HG02885 (cell line): ENCODE measurements at regions not wholly inside any gene's neighbourhood (a gene's known extent, or its start where the extent isn't known, plus 50 kb on each side); places are given as distances from the start of the nearest gene placed in this dataset.

Experiments
- ATAC-seq: cut with Tn5 transposase; IDR thresholded peaks from one replicate; pipeline ENCODE4 v1.9.1; 2021; ENCODE audit warnings: mild to moderate bottlenecking; ENCODE audit not compliant: unreplicated experiment, poor library complexity

DNA sequence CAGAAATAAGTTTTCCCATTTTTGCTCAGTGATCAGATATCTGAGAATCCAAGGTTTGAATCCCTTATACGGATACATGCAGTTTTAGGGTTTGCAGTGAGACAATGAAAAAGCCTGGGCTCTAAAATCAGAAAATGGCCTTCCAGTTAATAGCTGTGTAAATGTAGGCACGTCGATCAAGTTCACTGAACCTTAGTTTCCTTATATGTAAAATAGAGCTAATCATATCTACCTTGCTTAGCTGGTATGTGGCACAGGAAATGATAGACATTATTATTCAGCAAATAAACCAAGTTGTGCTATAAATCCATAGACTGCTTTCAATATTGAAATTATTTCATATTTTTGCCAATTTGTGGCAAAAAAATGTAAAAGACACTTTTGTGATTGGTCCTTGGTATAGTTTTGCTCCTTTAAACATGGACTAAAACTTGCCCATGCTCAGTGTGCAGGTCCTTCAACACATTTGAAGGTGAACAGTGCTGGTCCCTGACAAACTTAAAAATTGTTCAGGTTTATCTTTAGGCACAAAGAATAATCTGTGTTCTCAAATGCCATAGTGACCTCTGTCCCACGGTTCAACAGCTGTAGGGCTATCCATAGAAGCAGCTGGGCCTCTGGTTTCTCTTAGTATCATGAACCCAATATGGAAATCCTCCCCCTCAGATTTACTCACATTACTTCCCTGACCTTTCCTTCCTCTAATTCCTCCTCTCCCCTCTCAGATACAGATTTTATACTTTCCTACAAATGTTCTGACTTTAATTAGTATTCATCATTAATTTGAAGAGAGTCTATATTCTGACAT lies 51.0 kb downstream of the CCDC54 start:
- no peak for ATAC-seq

DNA sequence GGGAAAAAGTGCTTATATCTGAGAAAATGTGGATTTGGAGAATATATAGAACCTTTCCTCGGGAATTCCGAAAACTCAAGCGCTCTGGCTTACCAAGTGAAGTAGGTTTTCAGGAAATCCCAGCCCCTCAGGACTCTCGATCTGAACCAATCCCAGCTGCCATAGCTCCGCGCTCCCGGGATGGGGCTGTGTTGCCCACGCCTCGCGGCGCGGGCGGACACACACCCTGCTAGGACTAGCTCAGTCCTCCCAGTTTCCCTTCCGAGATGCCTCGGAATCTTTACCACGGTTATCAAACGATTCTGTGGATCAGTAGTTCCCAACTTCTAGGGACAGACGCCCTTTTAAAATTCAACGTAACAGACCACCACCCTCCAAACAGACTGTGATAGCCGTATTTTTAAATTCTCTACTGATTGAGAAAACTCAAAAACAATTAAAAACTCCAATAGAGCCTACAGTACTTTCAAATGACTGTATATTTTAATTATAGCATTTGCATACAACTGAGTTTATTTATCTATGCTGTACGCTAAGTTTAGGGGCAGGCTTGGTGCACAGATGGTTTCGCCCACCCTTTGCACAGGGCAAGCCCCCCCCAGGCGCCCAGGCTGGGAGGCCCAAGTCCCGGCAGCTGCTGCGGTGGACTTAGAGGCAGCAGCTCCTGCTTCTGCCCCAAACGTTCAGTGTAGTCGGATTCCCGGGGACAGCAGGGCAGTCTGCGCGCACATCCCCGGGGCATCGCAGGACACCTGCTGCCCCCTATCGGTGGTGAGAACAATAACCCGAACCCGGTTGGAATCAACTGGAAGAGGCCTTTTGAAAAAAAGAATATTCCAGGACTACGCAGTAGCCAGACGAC lies 52.3 kb downstream of the CCDC54 start:
- ATAC-seq, result peak; percentile 67

DNA sequence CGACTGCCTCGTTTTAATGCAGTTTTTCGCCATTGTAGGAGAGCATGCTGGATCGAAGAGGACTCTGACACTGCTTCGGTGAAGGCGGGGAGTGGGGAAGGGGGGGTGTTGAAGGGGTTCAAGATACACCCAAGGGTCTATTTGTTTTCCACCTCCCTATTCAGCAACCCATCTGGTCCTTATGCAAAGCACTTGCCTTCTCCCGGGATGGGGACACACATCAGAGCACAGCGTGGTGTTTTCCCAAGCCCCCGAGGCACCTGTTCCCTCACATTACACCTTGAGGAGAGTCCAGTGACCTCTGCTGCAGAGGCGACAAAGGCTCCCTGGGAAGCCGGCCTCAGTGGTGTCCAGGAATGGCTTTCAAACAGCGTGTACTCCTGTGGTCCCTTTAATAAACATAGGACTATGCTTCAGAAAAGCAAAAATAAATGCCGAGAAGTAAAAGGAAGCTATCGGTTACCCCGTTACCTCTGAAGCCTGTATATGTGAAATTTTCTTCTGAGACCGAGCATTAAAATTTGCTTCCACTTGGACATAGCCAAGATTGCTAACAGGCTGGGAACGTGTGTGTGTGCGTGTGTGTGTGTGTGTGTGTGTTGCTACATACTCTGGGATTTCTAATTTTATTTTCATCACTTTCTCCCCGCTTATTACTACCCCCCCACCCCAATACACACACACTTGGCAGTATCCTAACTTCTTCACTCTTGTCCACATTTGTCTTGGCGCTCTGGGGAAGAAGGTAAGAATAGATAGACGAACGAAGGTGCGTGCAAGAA lies 53.2 kb downstream of the CCDC54 start:
- ATAC-seq, result no peak

DNA sequence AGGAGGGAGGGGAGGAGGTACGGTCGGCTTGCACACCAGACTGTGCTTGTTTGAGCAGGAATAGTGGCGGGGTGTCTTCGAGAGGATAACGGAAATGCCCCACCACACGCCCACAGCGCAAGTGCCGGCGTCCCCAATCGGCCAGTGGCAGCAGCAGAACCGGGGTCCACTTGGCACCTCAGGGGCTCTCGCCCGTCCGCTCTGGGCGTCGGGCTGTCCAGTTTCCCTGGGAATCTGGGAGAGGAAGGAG lies 53.7 kb downstream of the CCDC54 start:
- ATAC-seq, result peak; percentile 32

DNA sequence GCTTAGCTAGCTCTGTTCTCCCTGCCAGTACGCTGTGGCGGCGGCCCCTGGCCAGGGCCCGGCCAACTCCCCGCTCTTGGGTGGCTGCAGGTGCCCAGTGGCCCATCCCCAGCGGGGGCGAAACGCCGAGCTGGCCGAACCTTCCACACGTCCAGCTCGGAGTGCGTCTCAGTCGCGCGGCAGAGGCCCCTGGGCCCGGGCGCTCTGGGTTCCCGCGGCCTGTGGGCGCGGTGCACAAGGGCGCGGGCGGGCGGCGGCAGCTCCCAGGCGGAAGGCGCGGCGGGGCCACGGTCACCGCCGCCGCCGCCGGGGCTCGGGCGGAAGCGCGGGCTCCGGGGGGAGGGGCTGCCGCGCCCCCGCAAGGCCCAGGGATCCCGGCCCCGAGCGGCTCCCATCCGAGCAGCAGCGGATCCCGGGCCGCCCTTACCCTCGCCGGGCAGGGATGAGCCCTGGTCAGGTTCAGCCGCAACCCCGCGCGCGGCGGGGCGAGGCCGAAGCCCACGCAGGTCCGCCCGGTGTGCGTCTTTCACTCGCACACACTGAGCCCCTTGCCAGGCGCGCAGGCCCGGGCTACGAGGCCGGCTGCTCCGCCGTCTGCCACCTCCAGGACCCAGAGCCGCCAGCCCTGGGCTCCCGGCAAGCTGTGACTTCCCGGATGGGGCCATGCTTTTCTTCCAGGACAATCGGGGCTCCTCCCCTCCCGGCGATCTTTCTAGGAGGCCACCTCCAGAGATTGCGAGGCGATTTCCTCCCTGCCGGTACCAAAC lies 54.2 kb downstream of the CCDC54 start:
- peak; percentile 70 for ATAC-seq

DNA sequence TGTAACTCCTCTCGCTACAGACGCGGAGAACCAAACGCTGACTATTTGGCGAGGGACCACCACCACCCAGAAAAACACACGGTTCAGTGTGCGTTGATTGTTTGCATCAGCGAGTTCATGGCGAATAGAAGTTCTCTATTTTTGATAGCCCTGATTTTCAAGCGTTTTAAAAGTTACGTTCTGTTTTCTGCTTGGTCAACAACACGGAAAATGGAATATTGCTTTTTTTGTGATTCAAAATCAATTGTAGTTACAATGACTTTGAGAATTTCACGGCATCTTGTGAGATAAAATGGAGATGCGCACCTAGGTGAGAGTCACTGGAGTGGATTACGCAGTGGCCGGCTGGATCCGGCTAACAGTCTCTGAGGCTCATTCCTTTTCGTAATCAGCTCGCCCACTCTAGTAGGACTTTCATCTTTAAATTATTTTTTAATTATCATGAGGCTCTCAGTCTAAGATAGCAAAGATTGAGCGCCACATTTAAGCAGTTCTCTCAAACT lies 54.8 kb downstream of the CCDC54 start:
- no peak for ATAC-seq

DNA sequence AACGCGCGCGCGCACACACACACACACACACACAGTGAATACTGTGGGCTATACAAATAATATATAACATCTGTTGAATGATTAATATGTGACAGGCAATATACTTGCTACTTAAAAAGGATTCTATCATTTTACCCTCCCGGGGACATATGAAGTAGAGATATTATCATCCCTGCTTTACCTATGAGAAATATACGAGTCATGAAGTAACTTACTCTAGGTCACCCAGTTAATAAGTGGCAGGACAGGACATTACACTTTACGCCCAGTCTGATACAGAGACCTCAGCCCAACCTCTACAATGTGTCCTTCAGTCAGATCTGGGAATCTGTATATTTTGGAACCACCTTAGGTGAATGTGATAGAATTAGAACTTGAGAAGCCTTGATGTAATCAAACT lies 55.4 kb downstream of the CCDC54 start:
- no peak for ATAC-seq

DNA sequence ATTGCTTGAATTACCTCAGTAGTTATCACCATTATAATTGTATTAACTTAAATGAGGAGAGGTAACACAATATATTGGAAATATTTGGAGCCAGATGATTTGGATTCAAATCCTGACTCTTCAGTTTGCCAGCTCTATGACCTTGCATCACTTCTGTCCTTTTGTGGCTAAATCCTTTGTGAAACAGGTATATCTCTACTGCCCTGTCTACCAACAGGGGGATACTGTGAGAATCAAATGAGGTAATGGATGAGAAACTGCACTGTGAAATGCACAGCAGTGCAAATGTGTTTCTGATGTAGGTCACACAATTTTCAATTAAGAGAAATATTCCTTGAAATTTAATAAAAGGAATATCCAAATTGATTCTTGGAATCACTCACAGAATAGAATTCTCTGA lies 58.8 kb downstream of the CCDC54 start:
- ATAC-seq, result no peak

DNA sequence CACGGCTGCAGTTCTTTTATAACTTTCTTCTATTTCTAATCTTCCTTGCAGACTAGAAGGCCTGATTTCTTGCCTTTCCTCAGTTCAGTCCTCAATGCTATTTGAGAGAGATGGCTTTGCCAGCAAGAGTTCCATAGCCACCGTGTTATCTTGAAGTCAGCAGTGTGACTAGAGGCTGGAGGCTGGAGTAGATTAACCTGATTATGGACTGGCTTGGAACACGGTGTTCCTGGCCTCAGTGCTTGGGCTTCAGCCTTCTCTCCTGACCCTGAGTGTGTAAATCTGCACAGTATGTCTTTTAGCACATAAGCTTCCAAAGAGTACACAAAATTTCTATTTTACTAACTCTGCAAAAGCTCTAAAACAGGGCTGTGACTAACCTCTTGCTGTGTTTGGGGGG lies 61.4 kb downstream of the CCDC54 start:
- no peak for ATAC-seq

DNA sequence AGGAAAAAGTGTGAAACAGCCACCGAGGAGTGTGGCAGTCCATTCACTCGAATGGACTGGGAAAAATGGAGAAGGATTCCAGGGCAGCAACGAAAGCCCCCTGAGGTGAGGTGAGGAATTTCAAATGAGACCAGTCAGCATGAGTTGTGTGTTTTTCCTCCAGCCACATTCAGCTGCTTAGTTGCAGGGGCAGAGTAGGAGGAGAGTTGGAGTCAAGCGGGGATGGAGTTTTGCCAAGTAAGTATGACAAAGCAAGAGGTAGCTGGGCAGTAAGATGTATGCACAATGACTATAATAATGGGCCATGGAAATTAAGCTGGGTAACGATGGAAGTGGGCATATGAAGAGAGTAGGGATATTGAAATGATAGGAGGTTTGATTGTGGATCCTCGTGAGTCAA lies 64.4 kb downstream of the CCDC54 start:
- no peak for ATAC-seq

DNA sequence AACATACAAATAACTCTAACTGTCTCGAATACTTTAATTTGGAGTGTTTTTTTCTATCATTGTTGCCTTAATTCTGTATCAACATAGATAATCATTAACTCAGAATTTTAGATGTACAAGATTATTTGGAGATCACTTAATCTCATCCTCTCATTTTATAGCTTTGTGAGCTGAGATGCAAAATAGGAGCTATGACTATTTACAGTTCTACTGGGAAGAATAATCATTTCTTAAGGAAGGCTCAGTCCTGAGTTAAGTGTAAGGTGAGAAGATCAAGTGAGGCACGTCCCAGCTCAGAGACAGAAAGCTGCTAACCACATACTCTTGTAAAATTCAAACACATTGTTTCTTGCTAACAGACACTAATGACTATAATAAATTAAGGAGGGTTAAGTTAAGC lies 66.2 kb downstream of the CCDC54 start:
- ATAC-seq, result no peak

DNA sequence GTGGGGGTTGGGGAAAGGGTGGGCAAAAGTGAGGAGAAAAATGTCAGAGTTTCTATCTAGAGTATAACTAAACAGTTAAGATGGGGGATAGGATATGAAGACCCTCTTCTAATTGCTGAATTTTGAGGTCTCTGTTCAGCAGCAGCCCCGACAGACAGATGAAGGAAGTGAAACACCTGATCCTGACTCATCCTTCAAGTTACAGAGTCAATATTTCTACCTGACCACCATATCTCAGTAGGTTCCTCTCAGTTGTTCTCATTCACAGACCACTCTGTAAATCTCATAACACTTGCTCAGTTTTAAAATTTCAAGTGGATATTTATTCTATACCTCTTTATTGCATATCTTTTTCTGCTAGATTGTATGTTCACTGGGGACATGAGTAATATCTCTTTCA lies 69.5 kb downstream of the CCDC54 start:
- ATAC-seq, result peak; percentile 51

DNA sequence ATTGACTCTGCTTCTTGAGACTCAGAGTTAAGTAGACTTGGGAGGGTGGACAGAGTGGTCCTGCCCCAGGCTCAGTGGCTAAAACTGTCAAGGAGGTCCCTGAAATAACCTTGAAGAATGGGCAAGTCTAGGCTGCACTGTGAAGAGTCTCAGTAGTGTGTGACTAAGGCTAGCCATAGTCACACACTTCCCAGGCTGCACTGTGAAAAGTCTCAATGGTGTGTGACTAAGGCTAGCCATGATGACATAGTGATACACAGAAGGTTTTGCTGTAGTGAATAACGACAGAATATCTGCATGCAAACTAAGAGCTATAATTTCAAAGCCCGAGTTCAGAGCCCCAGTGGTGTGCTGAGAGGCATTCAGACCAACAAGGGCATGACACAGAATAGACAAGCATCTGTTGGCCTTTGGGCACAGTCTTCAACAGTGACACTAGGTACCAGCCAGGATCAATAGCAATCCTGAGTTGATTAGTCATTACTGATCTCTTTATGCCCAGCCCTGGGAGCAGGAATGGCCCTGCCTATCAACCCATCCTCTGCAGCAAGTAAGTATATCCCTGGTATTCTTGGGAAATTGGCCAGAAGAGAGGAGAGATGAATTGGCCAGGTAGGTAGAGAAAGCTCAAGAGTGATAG lies 72.4 kb upstream of the BBX start:
- ATAC-seq, result no peak

DNA sequence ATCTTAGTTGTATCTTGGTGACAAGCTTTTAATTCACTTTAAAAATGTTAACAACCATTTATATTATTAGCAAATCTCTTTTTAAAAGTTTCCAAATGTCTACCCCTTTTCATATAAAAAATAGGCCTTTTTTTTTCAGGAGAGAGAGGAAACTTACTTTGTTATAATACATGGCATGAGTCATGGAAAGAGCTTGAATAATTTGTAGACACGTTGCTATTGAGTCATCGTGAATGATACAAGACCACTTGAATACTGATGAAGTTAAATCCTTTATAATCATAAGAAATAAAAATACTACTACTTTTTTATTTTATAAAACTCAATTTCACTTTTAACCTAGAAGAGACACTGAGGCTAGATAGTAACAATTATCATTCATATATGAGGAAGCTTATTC lies 70.3 kb upstream of the BBX start:
- ATAC-seq, result no peak

DNA sequence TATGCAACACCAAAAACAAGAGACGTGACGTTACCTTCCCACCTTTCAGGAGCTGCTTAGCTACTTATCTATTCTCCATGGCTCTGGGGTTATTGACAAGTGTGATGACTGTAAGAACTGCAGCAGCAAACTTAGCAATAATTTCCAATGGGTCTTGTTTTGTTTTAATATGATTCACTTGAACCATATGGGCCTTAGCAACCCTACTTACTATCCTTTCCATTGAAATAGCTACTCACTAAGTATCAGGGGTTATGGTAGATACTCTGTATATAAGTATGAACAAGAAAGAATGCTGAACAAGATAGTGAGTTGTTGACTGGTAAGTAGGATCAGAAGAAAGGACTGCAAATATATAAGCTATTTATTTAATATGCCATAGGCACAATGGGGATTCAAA lies 69.3 kb upstream of the BBX start:
- ATAC-seq, result no peak

DNA sequence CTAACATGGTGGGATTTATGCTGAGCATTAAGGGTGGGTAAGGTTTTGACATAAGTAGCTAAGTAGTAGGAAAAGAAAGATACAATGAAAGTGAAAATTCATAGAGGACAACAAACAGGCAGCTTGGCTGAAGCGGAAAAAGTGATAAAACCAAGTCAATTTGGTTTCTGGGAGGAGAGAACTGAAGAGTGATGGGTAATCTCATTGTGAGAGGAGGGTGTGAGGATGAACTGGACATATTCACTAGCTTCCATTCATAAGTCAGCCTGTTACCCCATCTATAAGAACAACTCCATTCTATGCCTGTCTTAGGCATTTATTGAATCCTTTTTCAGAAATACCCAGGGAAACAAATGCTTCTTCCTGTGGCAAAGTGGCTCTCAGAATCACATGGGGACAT lies 67.1 kb upstream of the BBX start:
- no peak for ATAC-seq

DNA sequence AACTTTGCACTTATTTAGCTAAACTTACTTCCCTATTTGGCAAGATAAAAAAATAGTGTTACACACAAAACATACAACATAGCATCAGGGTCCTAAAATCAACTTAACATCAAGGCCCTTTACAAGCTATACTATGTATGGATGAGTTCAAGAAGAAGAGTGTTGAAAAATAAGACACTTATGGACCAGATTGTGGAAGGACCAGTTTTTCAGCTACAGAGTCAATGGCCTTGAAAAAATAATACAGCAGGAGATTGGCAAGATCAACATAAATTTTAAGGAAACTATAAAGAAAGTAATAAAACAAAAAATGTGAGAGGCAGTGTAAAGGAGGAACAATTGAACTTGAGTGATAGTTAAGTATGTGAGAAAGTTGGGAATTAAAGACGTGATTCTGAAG lies 66.3 kb upstream of the BBX start:
- no peak for ATAC-seq

DNA sequence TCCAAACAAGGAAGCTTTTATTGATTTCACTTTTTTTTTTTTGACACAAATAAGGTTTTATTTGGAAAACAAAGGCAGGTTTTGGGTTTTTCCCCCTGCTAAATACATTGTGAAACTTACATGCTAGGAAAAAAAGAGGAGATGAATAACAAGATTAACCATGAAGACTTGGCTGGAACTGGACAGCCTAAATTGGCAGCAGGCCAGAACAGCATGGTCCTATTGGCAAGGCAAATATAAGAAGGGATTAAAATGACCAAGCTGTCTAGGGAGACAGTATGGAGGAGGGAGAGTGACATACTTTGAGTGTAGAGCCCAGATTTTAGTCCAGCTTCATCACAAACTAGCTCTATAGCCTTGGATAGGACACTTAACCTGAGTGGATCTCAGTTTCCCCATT lies 63.9 kb upstream of the BBX start:
- no peak for ATAC-seq

DNA sequence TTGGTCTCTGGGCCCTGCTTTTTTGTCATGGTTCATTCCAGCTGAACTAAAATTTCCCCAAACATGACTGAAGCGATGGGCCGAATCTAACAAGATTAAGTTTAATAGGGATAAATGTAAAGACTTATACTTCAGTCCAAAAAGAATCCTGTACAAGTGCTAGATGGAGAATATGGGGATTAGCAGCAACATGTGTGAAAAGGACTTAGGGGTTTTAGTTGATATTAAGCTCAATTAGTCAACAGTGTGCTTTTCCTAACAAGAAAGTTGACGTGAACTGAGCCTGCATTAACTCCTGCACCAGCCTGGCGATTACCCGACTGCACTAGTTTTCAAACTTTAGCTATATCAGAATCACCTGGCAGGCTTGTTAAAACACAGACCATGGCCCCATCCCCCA lies 61.0 kb upstream of the BBX start:
- no peak for ATAC-seq

DNA sequence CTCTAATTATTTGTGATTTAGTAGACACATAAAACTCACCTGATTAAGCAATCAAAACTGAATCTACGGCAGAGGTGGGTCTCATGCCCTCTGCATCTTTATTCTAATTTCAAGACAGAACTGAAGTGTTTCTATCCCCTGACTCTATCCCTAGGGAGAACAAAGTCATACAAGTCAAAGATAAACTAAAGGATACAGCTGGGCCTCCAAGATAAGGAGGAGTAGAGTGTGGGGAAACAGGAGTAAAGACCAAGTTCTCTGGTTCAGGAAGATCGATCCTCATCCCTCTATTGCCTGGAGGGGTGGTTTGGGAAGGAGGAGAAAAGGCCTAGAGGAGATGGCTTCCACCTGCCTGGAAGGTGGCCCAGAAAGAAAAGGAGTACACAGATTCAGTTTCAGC lies 58.7 kb upstream of the BBX start:
- no peak for ATAC-seq
